ENCODE measurements at regions not wholly inside any gene's neighbourhood (a gene's known extent, or its start where the extent isn't known, plus 50 kb on each side); places are given as distances from the start of the nearest gene placed in this dataset.
"Not testable (repeated sequence)": the region's sequence is repeated elsewhere in the genome, so short reads cannot be mapped to it uniquely, and the experiment has no call there.

DNA sequence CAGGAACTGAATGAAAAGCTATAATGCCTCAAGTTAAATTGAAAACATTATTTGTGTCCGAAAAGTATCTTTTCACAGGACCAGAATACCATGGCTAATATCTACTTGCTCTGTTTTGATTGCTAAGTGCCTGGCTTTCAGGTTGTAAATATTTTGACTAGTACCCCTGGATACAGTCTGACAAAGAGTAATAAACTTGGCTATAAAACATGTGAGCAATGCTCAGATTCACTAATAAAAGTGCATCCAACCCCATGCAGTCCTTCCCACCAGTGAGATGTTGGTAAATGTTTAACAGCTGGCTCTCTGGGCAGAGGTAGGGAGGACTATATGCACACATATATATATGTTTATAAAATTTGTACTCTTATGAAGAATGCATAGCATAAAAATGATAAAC lies 281.8 kb upstream of the TGFBR2 start:
- Histone ChIP-seq H3K36me3 (ENCODE audit: control insufficient read depth, insufficient read depth, low read length) (no peaks in the 10 kb centered on the region), H3K4me3 (ENCODE audit: low read depth, low read length) (no peak overlapping the region), H3K27me3 (ENCODE audit: control insufficient read depth, insufficient read depth, low read length) (no peaks in the 10 kb centered on the region)
- DNase-seq (ENCODE audit: low read depth): peak; percentile 78
- TF ChIP-seq, protein P1, sequence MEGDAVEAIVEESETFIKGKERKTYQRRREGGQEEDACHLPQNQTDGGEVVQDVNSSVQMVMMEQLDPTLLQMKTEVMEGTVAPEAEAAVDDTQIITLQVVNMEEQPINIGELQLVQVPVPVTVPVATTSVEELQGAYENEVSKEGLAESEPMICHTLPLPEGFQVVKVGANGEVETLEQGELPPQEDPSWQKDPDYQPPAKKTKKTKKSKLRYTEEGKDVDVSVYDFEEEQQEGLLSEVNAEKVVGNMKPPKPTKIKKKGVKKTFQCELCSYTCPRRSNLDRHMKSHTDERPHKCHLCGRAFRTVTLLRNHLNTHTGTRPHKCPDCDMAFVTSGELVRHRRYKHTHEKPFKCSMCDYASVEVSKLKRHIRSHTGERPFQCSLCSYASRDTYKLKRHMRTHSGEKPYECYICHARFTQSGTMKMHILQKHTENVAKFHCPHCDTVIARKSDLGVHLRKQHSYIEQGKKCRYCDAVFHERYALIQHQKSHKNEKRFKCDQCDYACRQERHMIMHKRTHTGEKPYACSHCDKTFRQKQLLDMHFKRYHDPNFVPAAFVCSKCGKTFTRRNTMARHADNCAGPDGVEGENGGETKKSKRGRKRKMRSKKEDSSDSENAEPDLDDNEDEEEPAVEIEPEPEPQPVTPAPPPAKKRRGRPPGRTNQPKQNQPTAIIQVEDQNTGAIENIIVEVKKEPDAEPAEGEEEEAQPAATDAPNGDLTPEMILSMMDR (IDR thresholded peaks at IDR 0.05; ENCODE audit: insufficient read depth, low read length, poor library complexity, severe bottlenecking): no peak

GRCh38 chr3:30327976-30328375 lies 278.4 kb upstream of the TGFBR2 start:
- not testable (repeated sequence) for H3K36me3 ChIP-seq (ENCODE audit: control insufficient read depth, insufficient read depth, low read length); H3K27me3 ChIP-seq (ENCODE audit: control insufficient read depth, insufficient read depth, low read length); DNase-seq (ENCODE audit: low read depth); H3K4me3 ChIP-seq (ENCODE audit: low read depth, low read length)

- not testable (repeated sequence) for H3K27me3 ChIP-seq (ENCODE audit: control insufficient read depth, insufficient read depth, low read length); DNase-seq (ENCODE audit: low read depth)
These were observed 277.5 kb upstream of the TGFBR2 start for GRCh38 chr3:30328935-30329334.

GRCh38 chr3:30331519-30331918 lies 274.9 kb upstream of the TGFBR2 start:
- TF ChIP-seq, protein P1 (IDR thresholded peaks at IDR 0.05; ENCODE audit: insufficient read depth, low read length, poor library complexity, severe bottlenecking): no peak
- Histone ChIP-seq H3K36me3 (ENCODE audit: control insufficient read depth, insufficient read depth, low read length) (no peaks in the 10 kb centered on the region), H3K27me3 (ENCODE audit: control insufficient read depth, insufficient read depth, low read length) (no peaks in the 10 kb centered on the region), H3K4me3 (ENCODE audit: low read depth, low read length) (no peak overlapping the region)
- DNase-seq (ENCODE audit: low read depth): peak; percentile 61

More at GRCh38 chr3:30328935-30329334, 277.5 kb upstream of the TGFBR2 start:
- not testable (repeated sequence) for H3K36me3 ChIP-seq (ENCODE audit: control insufficient read depth, insufficient read depth, low read length); H3K4me3 ChIP-seq (ENCODE audit: low read depth, low read length)

- TF ChIP-seq, protein P1 (IDR thresholded peaks at IDR 0.05; ENCODE audit: insufficient read depth, low read length, poor library complexity, severe bottlenecking): no peak
- Histone ChIP-seq H3K36me3 (ENCODE audit: control insufficient read depth, insufficient read depth, low read length) (no peaks in the 10 kb centered on the region), H3K4me3 (ENCODE audit: low read depth, low read length) (no peak overlapping the region), H3K27me3 (ENCODE audit: control insufficient read depth, insufficient read depth, low read length) (no peaks in the 10 kb centered on the region)
- DNase-seq (ENCODE audit: low read depth): no peak
These were observed 274.0 kb upstream of the TGFBR2 start for GRCh38 chr3:30332196-30333021.

DNA sequence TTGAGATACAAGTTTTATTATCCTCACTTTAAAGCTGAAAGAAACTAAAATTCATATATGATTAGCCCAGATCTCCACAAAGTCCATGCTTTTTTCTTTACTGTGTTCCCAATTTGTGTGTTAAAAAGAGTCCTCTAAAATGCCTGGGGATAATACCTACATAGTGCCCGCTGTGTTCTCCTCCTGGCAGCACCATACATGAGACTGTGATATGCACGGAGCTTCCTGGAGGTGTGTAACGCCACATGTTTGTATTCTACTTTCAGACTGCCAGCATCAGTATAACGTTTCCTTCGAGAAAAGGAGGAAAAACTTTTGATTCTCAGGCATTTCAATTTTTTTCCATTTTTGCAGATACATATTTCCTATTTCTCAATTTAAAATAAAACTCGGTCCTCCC lies 273.3 kb upstream of the TGFBR2 start:
- no peaks in the 10 kb centered on the region for H3K36me3 ChIP-seq (ENCODE audit: control insufficient read depth, insufficient read depth, low read length)
- no peaks in the 10 kb centered on the region for H3K27me3 ChIP-seq (ENCODE audit: control insufficient read depth, insufficient read depth, low read length)
- TF ChIP-seq, protein P1 (IDR thresholded peaks at IDR 0.05; ENCODE audit: insufficient read depth, low read length, poor library complexity, severe bottlenecking): no peak
- no peak overlapping the region for H3K4me3 ChIP-seq (ENCODE audit: low read depth, low read length)
- no peak for DNase-seq (ENCODE audit: low read depth)

DNA sequence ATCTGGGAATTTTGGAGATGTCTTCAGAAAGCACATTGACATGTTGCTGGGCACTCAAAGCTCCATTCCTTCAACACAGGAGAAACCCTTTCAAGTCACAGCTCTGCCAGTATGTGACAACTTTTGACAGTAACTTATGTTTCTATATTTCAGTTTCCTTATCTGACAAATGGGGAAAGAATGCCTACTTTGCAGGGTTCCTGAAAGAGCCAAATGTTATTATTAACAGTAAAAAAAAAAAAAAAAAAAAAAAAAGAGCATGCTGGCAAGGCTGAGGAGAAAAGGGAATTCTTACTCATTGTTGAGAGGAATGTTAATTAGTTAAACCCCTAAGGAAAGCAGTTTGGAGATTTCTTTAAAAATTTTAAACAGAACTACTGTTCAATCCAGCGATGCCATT lies 272.5 kb upstream of the TGFBR2 start:
- Histone ChIP-seq H3K27me3 (ENCODE audit: control insufficient read depth, insufficient read depth, low read length) (no peaks in the 10 kb centered on the region), H3K36me3 (ENCODE audit: control insufficient read depth, insufficient read depth, low read length) (no peaks in the 10 kb centered on the region), H3K4me3 (ENCODE audit: low read depth, low read length) (no peak overlapping the region)
- TF ChIP-seq, protein P1 (IDR thresholded peaks at IDR 0.05; ENCODE audit: insufficient read depth, low read length, poor library complexity, severe bottlenecking): no peak
- DNase-seq (ENCODE audit: low read depth): no peak
